ENCODE measurements at regions not wholly inside any gene's neighbourhood (a gene's known extent, or its start where the extent isn't known, plus 50 kb on each side); places are given as distances from the start of the nearest gene placed in this dataset.

DNA sequence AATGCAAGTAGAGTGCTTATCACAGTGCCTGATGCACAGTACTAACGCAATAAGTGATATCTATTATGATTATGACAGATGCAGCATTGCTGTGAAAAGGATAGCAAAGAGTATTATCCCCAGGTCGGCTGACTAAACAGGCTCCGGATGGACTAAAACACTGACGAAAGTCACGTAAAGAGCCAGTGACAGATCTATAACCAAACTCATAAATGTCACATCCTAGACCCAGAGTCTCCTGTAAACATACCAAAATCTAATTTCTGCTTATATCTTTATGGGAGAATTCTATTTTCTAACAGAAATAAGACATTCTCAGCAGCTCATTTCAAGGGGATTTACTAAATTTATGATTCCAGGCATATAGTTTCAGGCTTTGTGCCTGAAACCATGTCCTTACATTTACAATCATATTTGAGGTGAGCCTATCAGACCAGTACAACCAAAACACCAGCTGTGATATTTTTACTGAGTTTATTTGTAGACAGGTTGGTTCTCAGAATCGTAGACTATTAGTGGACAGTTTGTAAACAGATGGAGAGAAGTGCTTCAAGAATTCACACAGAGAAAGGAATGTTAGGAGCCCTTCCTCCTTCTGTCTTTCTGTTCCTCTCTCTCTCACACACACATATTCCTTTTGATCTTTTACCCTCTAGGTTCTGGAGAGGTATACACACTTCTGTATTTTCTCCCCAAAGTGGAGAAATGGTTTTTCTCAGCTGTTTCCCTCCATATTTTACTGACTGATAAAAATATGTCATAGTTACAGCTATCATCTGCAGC lies 52.4 kb upstream of the WDR26 start:
- Histone ChIP-seq H3K4me3 (ENCODE audit: low read length) (no peak overlapping the region), H3K36me3 (ENCODE audit: control insufficient read depth, insufficient read depth, low read length) (no peaks in the 10 kb centered on the region), H3K4me1 (ENCODE audit: control insufficient read depth, insufficient read depth, low read length) (no peaks in the 10 kb centered on the region), H3K9me3 (ENCODE audit: control insufficient read depth, insufficient read depth, low read length) (no peaks in the 10 kb centered on the region), H3K27me3 (ENCODE audit: control insufficient read depth, insufficient read depth, low read length) (no peaks in the 10 kb centered on the region), H3K27ac (ENCODE audit: low read length) (no peak overlapping the region)
- no CpG with 5 or more reads among the region's 6 CpGs for WGBS (ENCODE audit: insufficient coverage, insufficient read length)
- DNase-seq (ENCODE audit: low read depth, low spot score): no peak

DNA sequence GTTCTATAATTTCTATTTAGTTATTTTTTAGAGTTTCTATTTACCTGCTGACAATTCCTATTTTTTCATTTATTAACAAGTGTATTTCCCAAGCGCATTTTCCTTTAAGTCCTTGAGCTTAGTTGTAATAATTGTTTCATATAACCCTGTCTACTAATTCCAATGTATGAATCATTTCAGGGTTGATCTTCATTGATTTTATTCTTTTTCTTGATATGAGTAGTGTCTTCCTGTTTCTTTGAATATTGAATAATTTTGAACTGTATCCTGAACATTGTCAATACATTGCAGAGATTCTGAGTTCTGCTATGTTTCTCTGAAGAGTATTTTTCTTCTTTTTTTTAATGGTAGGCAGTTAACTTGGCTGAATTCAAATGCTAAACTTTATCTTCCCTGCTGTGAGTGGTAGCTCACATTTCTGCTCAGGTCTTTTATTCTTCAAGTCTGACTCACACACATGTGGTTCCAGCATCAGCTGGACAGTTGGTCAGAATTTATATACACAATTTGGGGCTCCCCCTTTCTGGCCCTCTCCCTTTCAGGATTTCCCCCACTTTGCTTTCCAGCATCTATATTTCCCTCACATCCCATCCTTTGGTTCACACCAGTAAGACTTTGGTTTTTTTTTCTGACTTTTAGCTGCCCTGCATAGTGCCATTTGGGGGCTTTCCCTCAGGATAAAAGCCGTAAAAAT lies 54.4 kb upstream of the WDR26 start:
- H3K4me3 ChIP-seq (ENCODE audit: low read length): no peak overlapping the region
- H3K4me1 ChIP-seq (ENCODE audit: control insufficient read depth, insufficient read depth, low read length): no peaks in the 10 kb centered on the region
- DNase-seq (ENCODE audit: low read depth, low spot score): no peak
- WGBS (ENCODE audit: insufficient coverage, insufficient read length): no CpG with 5 or more reads among the region's 2 CpGs
- H3K9me3 ChIP-seq (ENCODE audit: control insufficient read depth, insufficient read depth, low read length): no peaks in the 10 kb centered on the region
- no peaks in the 10 kb centered on the region for H3K27me3 ChIP-seq (ENCODE audit: control insufficient read depth, insufficient read depth, low read length)
- no peak overlapping the region for H3K27ac ChIP-seq (ENCODE audit: low read length)
- no peaks in the 10 kb centered on the region for H3K36me3 ChIP-seq (ENCODE audit: control insufficient read depth, insufficient read depth, low read length)

GRCh38 chr1:224489534-224490365 lies 55.2 kb upstream of the WDR26 start:
- H3K27me3 ChIP-seq (ENCODE audit: control insufficient read depth, insufficient read depth, low read length): no peaks in the 10 kb centered on the region
- H3K4me1 ChIP-seq (ENCODE audit: control insufficient read depth, insufficient read depth, low read length): no peaks in the 10 kb centered on the region
- WGBS (ENCODE audit: insufficient coverage, insufficient read length): no CpG with 5 or more reads among the region's 5 CpGs
- no peak for DNase-seq (ENCODE audit: low read depth, low spot score)
- no peak overlapping the region for H3K4me3 ChIP-seq (ENCODE audit: low read length)
- H3K9me3 ChIP-seq (ENCODE audit: control insufficient read depth, insufficient read depth, low read length): no peaks in the 10 kb centered on the region
- no peak overlapping the region for H3K27ac ChIP-seq (ENCODE audit: low read length)
- H3K36me3 ChIP-seq (ENCODE audit: control insufficient read depth, insufficient read depth, low read length): no peaks in the 10 kb centered on the region

DNA sequence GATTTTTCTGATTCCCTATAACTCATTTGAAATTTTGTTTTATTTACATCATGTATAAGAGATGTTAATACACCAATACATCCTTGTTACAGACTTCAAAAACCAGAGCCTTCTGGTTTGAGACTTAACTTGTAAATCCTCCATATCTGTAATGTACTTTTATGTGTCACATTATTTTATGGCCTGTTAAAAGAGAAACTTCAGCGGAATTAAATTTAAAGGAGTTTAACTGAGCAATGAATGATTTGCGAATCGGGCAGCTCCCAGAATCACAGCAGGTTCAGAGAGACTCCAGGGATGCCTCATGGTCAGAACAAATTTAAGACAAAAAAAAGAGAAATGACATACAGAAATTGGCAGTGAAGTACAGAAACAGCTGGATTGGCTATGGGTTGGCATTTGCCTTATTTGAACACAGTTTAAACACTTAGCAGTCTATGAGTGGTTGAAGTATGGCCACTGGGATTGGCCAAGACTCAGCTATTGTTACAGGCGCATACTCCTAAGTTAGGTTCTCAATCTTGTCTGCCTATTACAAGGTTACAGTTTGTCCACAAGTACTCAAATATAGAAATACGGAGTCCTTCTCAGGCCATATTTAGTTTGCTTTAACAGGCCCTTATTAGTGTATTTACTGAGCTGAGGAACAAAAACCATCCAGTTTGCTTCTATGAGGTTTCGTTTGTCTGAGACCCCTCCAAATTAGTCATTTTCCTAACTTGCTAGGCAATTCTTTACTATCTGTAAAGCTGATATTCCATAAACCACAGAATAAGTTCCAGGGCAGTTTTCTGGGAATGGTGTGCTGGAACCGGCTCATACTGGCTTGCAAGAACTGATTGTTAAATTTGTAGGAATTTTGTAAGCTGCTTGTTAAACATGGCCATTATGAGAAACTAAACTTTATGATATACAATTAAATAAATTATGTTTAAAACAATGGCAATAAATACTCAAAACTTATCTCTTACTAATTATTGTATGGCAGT lies 56.2 kb upstream of the WDR26 start:
- Histone ChIP-seq H3K9me3 (ENCODE audit: control insufficient read depth, insufficient read depth, low read length) (no peaks in the 10 kb centered on the region), H3K36me3 (ENCODE audit: control insufficient read depth, insufficient read depth, low read length) (no peaks in the 10 kb centered on the region), H3K4me1 (ENCODE audit: control insufficient read depth, insufficient read depth, low read length) (no peaks in the 10 kb centered on the region), H3K27ac (ENCODE audit: low read length) (no peak overlapping the region), H3K27me3 (ENCODE audit: control insufficient read depth, insufficient read depth, low read length) (no peaks in the 10 kb centered on the region), H3K4me3 (ENCODE audit: low read length) (no peak overlapping the region)
- DNase-seq (ENCODE audit: low read depth, low spot score): no peak
- no CpG with 5 or more reads among the region's 7 CpGs for WGBS (ENCODE audit: insufficient coverage, insufficient read length)

GRCh38 chr1:224492015-224492414 lies 57.4 kb upstream of the WDR26 start:
- no CpG with 5 or more reads among the region's 1 CpG for WGBS (ENCODE audit: insufficient coverage, insufficient read length)
- Histone ChIP-seq H3K4me3 (ENCODE audit: low read length) (no peak overlapping the region), H3K4me1 (ENCODE audit: control insufficient read depth, insufficient read depth, low read length) (no peaks in the 10 kb centered on the region), H3K27me3 (ENCODE audit: control insufficient read depth, insufficient read depth, low read length) (no peaks in the 10 kb centered on the region), H3K9me3 (ENCODE audit: control insufficient read depth, insufficient read depth, low read length) (no peaks in the 10 kb centered on the region), H3K36me3 (ENCODE audit: control insufficient read depth, insufficient read depth, low read length) (no peaks in the 10 kb centered on the region), H3K27ac (ENCODE audit: low read length) (no peak overlapping the region)
- DNase-seq (ENCODE audit: low read depth, low spot score): no peak

DNA sequence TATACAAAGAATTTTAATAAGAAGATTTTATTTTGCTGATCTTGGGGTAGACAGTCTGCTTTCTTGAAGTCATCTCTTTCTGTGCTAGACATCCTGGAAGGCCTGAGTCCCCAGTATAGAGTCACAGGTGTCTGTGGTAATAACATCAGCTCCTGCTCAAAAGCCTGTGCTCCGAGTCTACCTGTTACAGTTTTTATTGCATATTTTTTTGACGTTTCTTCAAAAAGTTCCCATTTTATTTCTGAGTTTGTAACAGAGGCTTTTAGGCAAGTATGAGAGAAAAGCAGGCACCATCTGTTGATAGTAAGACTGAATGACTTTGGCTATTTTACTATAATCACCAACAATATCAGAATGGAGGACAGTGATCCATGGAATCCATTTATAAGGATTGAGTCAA lies 58.0 kb upstream of the WDR26 start:
- no CpG with 5 or more reads among the region's 2 CpGs for WGBS (ENCODE audit: insufficient coverage, insufficient read length)
- Histone ChIP-seq H3K4me3 (ENCODE audit: low read length) (no peak overlapping the region), H3K27me3 (ENCODE audit: control insufficient read depth, insufficient read depth, low read length) (no peaks in the 10 kb centered on the region), H3K9me3 (ENCODE audit: control insufficient read depth, insufficient read depth, low read length) (no peaks in the 10 kb centered on the region), H3K27ac (ENCODE audit: low read length) (no peak overlapping the region), H3K4me1 (ENCODE audit: control insufficient read depth, insufficient read depth, low read length) (no peaks in the 10 kb centered on the region), H3K36me3 (ENCODE audit: control insufficient read depth, insufficient read depth, low read length) (no peaks in the 10 kb centered on the region)
- DNase-seq (ENCODE audit: low read depth, low spot score): no peak

GRCh38 chr1:224493269-224493668 lies 58.7 kb upstream of the WDR26 start:
- H3K4me1 ChIP-seq (ENCODE audit: control insufficient read depth, insufficient read depth, low read length): peaks cover 2% of the 10 kb centered on the region; the same call in 1 of the 2 replicates
- H3K4me3 ChIP-seq (ENCODE audit: low read length): no peak overlapping the region
- H3K9me3 ChIP-seq (ENCODE audit: control insufficient read depth, insufficient read depth, low read length): no peaks in the 10 kb centered on the region
- no peak overlapping the region for H3K27ac ChIP-seq (ENCODE audit: low read length)
- no peaks in the 10 kb centered on the region for H3K27me3 ChIP-seq (ENCODE audit: control insufficient read depth, insufficient read depth, low read length)
- no peaks in the 10 kb centered on the region for H3K36me3 ChIP-seq (ENCODE audit: control insufficient read depth, insufficient read depth, low read length)
- no peak for DNase-seq (ENCODE audit: low read depth, low spot score)
- 100% methylated on average over 2 of the region's 4 CpGs for WGBS (ENCODE audit: insufficient coverage, insufficient read length)

DNA sequence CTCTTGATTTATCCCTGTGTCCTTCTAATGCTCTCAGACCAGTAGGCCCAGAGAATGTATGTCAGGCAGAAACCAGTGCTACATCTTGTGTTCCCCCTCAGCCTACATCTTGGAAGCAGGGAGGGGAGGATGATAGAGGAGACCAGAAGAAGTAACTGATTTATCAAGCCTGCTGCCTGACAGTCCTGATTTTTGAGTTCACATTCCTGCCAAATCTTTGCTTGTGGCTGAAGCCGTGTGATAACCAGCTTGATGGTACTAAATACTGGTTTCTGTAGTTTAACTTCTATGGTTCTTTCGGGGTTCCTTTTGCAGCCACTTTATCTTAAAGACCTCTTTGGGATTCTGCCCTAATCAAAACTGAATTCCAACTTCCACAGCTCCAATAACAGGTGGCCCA lies 59.7 kb upstream of the WDR26 start:
- no peak for DNase-seq (ENCODE audit: low read depth, low spot score)
- no CpG with 5 or more reads among the region's 2 CpGs for WGBS (ENCODE audit: insufficient coverage, insufficient read length)
- no peak overlapping the region for H3K27ac ChIP-seq (ENCODE audit: low read length)
- no peaks in the 10 kb centered on the region for H3K36me3 ChIP-seq (ENCODE audit: control insufficient read depth, insufficient read depth, low read length)
- H3K9me3 ChIP-seq (ENCODE audit: control insufficient read depth, insufficient read depth, low read length): no peaks in the 10 kb centered on the region
- H3K4me3 ChIP-seq (ENCODE audit: low read length): no peak overlapping the region
- H3K4me1 ChIP-seq (ENCODE audit: control insufficient read depth, insufficient read depth, low read length): peaks cover 2% of the 10 kb centered on the region; the same call in 1 of the 2 replicates
- no peaks in the 10 kb centered on the region for H3K27me3 ChIP-seq (ENCODE audit: control insufficient read depth, insufficient read depth, low read length)

DNA sequence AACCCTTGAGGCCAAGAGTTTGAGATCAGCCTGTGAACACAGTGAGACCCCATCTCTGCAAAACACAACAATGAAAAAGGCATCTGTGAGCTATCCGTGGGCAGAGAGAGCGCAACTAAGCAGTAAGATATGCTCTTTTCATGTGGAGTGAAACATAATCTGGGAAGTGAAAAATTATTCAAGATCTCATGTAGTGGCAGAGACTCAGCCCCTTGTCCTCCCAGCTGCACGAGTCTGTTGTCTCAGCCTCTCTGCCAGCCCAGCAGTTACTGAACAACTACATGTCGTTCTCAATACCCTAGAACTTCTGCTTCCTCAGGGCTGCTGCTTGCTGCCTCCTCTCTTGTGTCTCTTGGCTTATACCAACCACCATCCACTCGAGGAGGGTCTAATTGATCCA lies 61.3 kb upstream of the WDR26 start:
- Histone ChIP-seq H3K36me3 (ENCODE audit: control insufficient read depth, insufficient read depth, low read length) (no peaks in the 10 kb centered on the region), H3K27ac (ENCODE audit: low read length) (no peak overlapping the region), H3K4me3 (ENCODE audit: low read length) (no peak overlapping the region), H3K4me1 (ENCODE audit: control insufficient read depth, insufficient read depth, low read length) (peaks cover 2% of the 10 kb centered on the region; the same call in 1 of the 2 replicates), H3K27me3 (ENCODE audit: control insufficient read depth, insufficient read depth, low read length) (no peaks in the 10 kb centered on the region), H3K9me3 (ENCODE audit: control insufficient read depth, insufficient read depth, low read length) (no peaks in the 10 kb centered on the region)
- DNase-seq (ENCODE audit: low read depth, low spot score): no peak
- no CpG with 5 or more reads among the region's 5 CpGs for WGBS (ENCODE audit: insufficient coverage, insufficient read length)

Measured in iPS DF 6.9 (cell line).